ENCODE measurements at regions not wholly inside any gene's neighbourhood (a gene's known extent, or its start where the extent isn't known, plus 50 kb on each side); places are given as distances from the start of the nearest gene placed in this dataset.
"Not testable (repeated sequence)": the region's sequence is repeated elsewhere in the genome, so short reads cannot be mapped to it uniquely, and the experiment has no call there.

- no peak for FAIRE-seq
Observed at GRCh38 chr22:44574640-44575380, 76.8 kb upstream of the RTL6 start.

GRCh38 chr22:44574057-44574639, 76.1 kb upstream of the RTL6 start:
- FAIRE-seq, result no peak

DNA sequence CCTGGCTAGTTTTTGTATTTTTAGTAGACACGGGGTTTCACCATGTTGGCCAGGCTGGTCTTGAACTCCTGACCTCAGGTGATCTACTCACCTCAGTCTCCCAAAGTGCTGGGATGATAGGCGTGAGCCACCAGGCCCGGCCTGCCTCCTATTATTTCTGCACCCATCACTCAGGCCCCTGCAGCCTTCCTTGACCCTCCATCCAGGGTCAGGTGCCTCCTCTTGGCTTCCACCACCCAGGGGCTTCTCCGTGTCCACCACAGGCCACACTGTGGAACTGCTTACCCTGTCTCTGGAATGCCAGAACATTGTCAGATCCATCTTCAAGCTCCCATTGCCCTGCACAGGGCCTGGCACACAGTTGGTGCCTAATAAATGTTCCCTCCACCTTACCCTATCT, 75.4 kb upstream of the RTL6 start:
- FAIRE-seq, result no peak

GRCh38 chr22:44572414-44573207, 74.6 kb upstream of the RTL6 start:
- FAIRE-seq, result no peak

- no peak for FAIRE-seq
Observed at GRCh38 chr22:44571566-44572413, 73.8 kb upstream of the RTL6 start.

DNA sequence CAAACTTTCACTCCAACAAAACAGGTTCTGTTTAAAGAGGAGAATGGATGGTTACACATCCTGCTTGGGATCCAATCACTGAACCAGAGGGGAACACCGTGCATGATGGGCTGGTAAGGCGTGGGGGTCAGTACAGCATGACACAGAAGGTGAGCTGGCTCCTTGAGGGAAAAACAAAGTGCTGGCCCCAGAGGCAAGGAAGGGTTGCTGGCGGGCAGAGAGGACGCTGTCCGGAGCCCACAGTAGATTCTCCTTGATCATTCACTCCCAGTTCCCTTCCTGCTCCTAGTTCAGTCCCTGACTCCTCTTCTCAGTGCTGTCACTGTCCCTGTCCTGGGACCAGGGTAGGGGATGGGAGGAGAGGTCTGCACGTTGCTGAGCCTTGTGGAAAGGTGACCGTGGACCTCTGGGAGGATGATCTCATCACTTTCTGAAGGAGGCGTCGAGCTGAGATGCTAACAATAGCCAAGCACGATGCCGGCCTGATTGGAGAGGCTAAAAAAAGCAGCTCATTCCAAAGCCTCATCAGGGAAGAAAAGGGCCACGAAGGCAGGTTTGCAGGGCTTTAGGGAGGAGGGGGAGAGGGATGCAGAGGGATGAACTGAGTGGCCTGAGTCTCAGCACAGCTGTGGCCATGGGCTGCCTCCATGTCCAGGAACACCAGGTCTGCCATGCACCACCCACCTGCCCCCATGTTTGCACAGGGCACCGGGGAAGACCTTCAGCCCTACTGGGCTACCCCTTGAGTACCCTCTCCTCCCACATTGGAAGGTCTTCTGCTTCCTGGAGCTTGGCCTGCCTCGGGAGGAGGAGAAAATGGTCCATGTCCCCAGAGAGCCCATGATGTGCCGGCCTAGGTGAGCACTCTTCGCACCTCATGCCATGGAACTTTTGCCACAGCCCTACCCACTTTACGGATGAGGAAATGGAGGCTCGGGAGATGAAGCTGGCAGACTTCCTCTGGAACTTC, 72.7 kb upstream of the RTL6 start:
- no peak for FAIRE-seq

GRCh38 chr22:44569561-44569991, 71.5 kb upstream of the RTL6 start:
- no peak for FAIRE-seq

DNA sequence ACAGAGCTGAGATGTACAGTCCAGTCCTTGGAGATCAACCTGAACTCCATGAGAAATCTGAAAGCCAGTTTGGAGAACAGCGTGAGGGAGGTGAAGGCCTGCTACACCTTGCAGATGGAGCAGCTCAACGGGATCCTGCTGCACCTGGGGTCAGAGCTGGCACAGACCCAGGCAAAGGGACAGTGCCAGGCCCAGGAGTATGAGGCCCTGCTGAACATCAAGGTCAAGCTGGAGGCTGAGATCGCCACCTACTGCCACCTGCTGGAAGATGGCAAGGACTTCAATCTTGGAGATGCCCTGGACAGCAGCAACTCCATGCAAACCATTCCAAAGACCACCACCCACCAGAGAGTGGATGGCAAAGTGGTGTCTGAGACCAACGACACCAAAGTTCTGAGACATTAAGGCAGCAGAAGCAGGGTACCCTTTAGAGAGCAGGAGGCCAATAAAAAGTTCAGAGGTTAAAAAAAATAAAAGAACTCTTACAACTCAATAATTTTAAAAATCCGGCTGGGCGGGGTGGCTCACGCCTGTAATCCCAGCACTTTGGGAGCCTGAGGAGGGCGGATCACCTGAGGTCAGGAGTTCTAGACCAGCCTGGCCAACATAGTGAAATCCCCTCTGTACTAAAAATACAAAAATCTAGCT, 69.9 kb upstream of the RTL6 start:
- no peak for FAIRE-seq

DNA sequence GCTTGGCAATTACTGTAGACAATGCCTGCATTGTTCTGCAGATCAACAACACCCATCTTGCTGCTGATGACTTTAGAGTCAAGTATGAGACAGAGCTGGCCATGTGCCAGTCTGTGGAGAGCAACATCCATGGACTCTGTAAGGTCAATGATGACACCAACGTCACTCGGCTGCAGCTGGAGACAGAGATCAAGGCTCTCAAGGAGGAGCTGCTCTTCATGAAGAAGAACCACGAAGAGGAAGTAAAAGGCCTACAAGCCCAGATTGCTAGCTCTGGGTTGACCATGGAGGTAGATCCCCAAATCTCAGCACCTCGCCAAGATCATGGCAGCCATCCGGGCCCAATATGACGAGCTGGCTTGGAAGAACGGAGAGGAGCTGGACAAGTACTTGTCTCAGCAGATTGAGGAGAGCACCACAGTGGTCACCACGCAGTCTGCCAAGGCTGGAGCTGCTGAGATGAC, 69.4 kb upstream of the RTL6 start:
- not testable (repeated sequence) for FAIRE-seq

DNA sequence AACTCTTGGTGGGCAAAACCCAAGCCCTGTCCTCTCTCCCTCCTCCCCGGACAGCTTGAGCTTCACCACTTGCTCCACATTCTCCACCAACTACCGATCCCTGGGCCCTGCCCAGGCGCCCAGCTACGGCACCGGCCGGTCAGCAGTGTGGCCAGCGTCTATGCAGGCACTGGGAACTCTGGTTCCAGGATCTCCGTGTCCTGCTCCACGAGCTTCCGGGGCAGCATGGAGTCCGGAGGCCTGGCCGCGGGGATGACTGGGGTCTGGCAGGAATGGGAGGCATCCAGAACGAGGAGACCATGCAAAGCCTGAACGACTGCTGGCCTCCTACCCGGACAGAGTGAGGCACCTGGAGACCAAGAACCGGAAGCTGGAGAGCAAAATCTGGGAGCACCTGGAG, 68.9 kb upstream of the RTL6 start:
- FAIRE-seq, result no peak

GRCh38 chr22:44562651-44563050, 64.6 kb upstream of the RTL6 start:
- not testable (repeated sequence) for FAIRE-seq

- FAIRE-seq, result no peak
Observed at GRCh38 chr22:44561139-44561840, 63.3 kb upstream of the RTL6 start.

DNA sequence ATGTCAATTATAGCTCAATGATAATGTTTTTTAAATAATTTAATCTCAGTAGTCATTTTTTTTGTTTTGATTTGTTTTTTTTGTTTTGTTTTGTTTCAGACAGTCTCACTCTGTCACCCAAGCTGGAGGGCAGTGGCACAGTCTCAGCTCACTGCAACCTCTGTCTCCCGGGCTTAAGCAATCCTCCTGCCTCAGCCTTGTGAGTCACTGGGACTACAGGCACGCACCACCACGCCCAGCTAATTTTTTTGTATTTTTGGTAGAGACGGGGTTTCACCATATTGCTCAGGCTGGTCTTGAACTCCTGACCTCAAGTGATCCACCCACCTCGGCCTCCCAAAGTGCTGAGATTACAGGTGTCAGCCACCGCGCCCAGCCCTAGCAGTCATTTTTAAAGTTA, 60.6 kb upstream of the RTL6 start:
- FAIRE-seq, result not testable (repeated sequence)

DNA sequence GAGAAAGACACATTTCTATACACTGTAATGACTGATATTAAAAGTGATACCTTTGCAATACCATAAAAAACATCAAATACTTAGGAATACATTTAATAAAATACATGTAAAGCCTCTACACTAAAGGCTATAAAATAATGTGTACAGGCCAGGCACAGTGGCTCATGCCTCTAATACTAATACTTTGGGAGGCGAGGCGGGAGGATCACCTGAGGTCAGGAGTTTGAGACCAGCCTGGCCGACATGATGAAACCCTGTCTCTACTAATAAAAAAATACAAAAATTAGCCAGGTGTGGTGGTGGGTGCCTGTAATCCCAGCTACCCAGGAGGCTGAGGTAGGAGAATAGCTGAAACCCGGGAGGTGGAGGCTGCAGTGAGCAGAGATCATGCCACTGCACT, 59.8 kb upstream of the RTL6 start:
- not testable (repeated sequence) for FAIRE-seq

DNA sequence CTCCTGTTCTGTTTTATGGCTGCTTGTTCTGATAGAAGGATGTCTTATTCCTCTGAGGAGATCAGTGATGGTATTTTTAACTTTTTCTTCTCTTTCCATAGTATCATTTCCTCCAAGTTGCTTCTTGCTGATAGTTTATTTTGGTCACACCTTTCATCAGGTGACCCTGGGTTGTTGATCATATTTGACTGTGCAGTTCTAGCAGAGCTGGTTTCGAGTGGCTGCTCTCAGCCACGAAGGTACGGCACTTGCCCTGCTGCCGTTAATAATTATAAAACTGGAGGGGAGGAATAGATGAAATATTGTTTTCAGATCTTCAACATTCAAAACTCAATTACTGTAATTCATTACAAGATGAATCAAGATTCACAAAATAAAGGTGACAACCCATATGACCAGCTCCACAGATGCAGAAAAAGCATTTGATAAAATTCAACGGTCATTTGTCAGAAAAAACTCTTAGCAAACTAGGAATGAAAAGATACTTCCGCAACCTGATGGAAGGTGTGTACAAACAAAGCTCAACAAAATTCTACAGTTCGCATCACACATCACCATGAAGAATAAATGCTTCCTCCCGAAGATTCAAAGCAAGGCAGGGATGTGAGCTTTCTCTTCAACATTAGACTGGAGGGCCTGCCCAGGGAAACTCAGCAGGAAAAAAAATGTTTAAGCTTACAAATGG, 59.2 kb upstream of the RTL6 start:
- no peak for FAIRE-seq

GRCh38 chr22:44555597-44555996, 57.6 kb upstream of the RTL6 start:
- FAIRE-seq, result no peak

DNA sequence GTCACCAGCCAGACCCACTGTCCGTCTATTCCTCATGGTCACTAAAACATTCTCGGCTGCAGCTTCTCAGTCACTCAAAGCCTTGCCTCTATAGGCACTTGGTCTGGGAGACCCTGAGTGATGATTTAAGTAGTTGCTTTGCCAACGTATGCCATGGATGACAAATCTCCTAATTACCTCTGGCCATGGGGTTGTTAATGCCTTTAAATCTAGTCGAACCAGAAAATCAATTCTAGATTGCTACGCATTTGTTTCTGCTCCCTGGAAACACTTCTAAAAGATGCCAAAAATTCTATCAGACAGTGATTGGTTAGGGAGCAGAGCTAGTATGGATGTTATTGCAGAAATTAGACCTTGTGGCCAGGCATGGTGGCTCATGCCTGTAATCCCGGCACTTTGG, 57.0 kb upstream of the RTL6 start:
- no peak for FAIRE-seq

- FAIRE-seq, result no peak
Observed at GRCh38 chr22:44554411-44554810, 56.4 kb upstream of the RTL6 start.

- no peak for FAIRE-seq
Observed at GRCh38 chr22:44550711-44551491, 52.9 kb upstream of the RTL6 start.
